Upper lobe of left lung (tissue), 4 donors: ENCODE measurements at regions not wholly inside any gene's neighbourhood (a gene's known extent, or its start where the extent isn't known, plus 50 kb on each side); places are given as distances from the start of the nearest gene placed in this dataset.

ENCODE experiments used
- POLR2AphosphoS5 ChIP-seq, 2 donors: sonication (generic); formaldehyde crosslinking; IDR thresholded peaks; one replicate each; pipeline ENCODE4 v1.5.1; 2017; ENCODE audit warnings: antibody characterized with exemption in 2 of 2
- TF ChIP-seq, protein P1 (sequence below), 6 experiments: fragments of 450-650 bp in 4 of 6; fragments of 200-600 bp in 2 of 6; sonication (generic) in 2 of 6; IDR thresholded peaks; one replicate each; pipeline ENCODE4 v1.5.1; 2016 to 2019; ENCODE audit warnings: antibody characterized with exemption in 6 of 6

GRCh38 chr9:94014920-94015319 is 59.8 kb upstream of the BARX1 start:
- TF ChIP-seq, protein P1, sequence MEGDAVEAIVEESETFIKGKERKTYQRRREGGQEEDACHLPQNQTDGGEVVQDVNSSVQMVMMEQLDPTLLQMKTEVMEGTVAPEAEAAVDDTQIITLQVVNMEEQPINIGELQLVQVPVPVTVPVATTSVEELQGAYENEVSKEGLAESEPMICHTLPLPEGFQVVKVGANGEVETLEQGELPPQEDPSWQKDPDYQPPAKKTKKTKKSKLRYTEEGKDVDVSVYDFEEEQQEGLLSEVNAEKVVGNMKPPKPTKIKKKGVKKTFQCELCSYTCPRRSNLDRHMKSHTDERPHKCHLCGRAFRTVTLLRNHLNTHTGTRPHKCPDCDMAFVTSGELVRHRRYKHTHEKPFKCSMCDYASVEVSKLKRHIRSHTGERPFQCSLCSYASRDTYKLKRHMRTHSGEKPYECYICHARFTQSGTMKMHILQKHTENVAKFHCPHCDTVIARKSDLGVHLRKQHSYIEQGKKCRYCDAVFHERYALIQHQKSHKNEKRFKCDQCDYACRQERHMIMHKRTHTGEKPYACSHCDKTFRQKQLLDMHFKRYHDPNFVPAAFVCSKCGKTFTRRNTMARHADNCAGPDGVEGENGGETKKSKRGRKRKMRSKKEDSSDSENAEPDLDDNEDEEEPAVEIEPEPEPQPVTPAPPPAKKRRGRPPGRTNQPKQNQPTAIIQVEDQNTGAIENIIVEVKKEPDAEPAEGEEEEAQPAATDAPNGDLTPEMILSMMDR (IDR thresholded peaks at IDR 0.05), result no peak
- no peak for TF ChIP-seq POLR2AphosphoS5 (IDR thresholded peaks at IDR 0.05)
